A673 (cell line): ENCODE measurements at regions not wholly inside any gene's neighbourhood (a gene's known extent, or its start where the extent isn't known, plus 50 kb on each side); places are given as distances from the start of the nearest gene placed in this dataset.

Experiments used
- BruUV-seq: library from RNA; stranded (reverse); fragments of 400-500 nt; replicated peaks from 2 replicates; lab custom pipeline; 2021; lab: Mats Ljungman, UMichigan
- CTCF ChIA-PET: fragments of 300-600 bp; sonication (Branson Sonifier 250); formaldehyde crosslinking; loops from one replicate; lab custom pipeline; 2022; ENCODE audit warnings: antibody characterized with exemption; lab: Charles Lee
- POLR2A ChIA-PET: fragments of 300-600 bp; sonication (Branson Sonifier 250); formaldehyde crosslinking; loops from one replicate; lab custom pipeline; 2022; ENCODE audit warnings: antibody characterized with exemption; ENCODE audit not compliant: low non-redundant PET; lab: Charles Lee
- DNase-seq: peaks from one replicate; pipeline ENCODE4 v3.0.0-alpha.2; 2015; ENCODE audit warnings: low spot score
- H3K27ac ChIP-seq: fragments of 200-600 bp; sonication (generic); 2 replicates; pipeline ENCODE4 v1.5.1; 2016; ENCODE audit warnings: mixed run types, low read depth, mild to moderate bottlenecking, mixed read lengths, antibody characterized with exemption, low read length; ENCODE audit not compliant: poor library complexity, severe bottlenecking
- H3K27me3 ChIP-seq: fragments of 200-600 bp; sonication (generic); replicated peaks from 2 replicates; pipeline ENCODE4 v1.6.1; 2017; ENCODE audit warnings: mixed run types, low read depth, mild to moderate bottlenecking, mixed read lengths, antibody characterized with exemption, low read length; ENCODE audit not compliant: insufficient read depth, poor library complexity
- H3K36me3 ChIP-seq: fragments of 200-600 bp; sonication (generic); 2 replicates; pipeline ENCODE4 v1.6.1; 2016; ENCODE audit warnings: mixed run types, mild to moderate bottlenecking, mixed read lengths, antibody characterized with exemption, low read length; ENCODE audit not compliant: insufficient read depth, poor library complexity, severe bottlenecking
- H3K4me1 ChIP-seq: fragments of 200-600 bp; sonication (generic); 2 replicates; pipeline ENCODE4 v1.6.1; 2017; ENCODE audit warnings: mixed run types, mild to moderate bottlenecking, mixed read lengths, antibody characterized with exemption, low read length; ENCODE audit not compliant: insufficient read depth, poor library complexity, severe bottlenecking
- H3K4me3 ChIP-seq: fragments of 200-600 bp; sonication (generic); 2 replicates; pipeline ENCODE4 v1.5.1; 2016; ENCODE audit warnings: low read depth, mixed run types, mild to moderate bottlenecking, mixed read lengths, low read length; ENCODE audit not compliant: poor library complexity, severe bottlenecking
- H3K9me3 ChIP-seq: fragments of 200-600 bp; sonication (generic); 2 replicates; pipeline ENCODE4 v1.6.1; 2016; ENCODE audit warnings: mixed run types, low read depth, mild to moderate bottlenecking, mixed read lengths, antibody characterized with exemption, low read length; ENCODE audit not compliant: poor library complexity, severe bottlenecking
- EZH2 ChIP-seq: fragments of 200-600 bp; sonication (generic); IDR thresholded peaks from 2 replicates; pipeline ENCODE4 v1.6.1; 2017; ENCODE audit warnings: borderline replicate concordance, low read depth, mild to moderate bottlenecking, mixed read lengths, antibody characterized with exemption, low read length; ENCODE audit not compliant: poor library complexity, severe bottlenecking
- intact Hi-C: fragments of 100-400 bp; cut with micrococcal nuclease; formaldehyde crosslinking; loops from one replicate; pipeline ENCODE4 v1.10.0; 2022; ENCODE audit not compliant: unreplicated experiment
- TF ChIP-seq, protein P1 (sequence below): fragments of 300-800, 200-600 bp; sonication (generic); conservative IDR thresholded peaks from 2 replicates; pipeline ENCODE4 v1.5.1; 2017; ENCODE audit warnings: low read depth, mild to moderate bottlenecking, antibody characterized with exemption, low read length, moderate library complexity, mixed read lengths

GRCh38 chr5:128591598-128592455 is 53.8 kb upstream of the FBN2 start:
- Histone ChIP-seq H3K27me3 (no peaks in the 10 kb centered on the region), H3K4me1 (no peaks in the 10 kb centered on the region), H3K27ac (no peak overlapping the region), H3K4me3 (no peak overlapping the region), H3K36me3 (no peaks in the 10 kb centered on the region), H3K9me3 (no peaks in the 10 kb centered on the region)
- BruUV-seq: no TSS peak
- peak; percentile 1 for DNase-seq
- POLR2A ChIA-PET: no interaction called here
- CTCF ChIA-PET: no interaction called here
- intact Hi-C loops: no loop called here
- TF ChIP-seq, protein P1, sequence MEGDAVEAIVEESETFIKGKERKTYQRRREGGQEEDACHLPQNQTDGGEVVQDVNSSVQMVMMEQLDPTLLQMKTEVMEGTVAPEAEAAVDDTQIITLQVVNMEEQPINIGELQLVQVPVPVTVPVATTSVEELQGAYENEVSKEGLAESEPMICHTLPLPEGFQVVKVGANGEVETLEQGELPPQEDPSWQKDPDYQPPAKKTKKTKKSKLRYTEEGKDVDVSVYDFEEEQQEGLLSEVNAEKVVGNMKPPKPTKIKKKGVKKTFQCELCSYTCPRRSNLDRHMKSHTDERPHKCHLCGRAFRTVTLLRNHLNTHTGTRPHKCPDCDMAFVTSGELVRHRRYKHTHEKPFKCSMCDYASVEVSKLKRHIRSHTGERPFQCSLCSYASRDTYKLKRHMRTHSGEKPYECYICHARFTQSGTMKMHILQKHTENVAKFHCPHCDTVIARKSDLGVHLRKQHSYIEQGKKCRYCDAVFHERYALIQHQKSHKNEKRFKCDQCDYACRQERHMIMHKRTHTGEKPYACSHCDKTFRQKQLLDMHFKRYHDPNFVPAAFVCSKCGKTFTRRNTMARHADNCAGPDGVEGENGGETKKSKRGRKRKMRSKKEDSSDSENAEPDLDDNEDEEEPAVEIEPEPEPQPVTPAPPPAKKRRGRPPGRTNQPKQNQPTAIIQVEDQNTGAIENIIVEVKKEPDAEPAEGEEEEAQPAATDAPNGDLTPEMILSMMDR: no peak
- TF ChIP-seq EZH2: no peak

GRCh38 chr5:128596071-128596470 is 58.0 kb upstream of the FBN2 start:
- Histone ChIP-seq H3K36me3 (no peaks in the 10 kb centered on the region), H3K27me3 (no peaks in the 10 kb centered on the region), H3K4me3 (no peak overlapping the region), H3K9me3 (no peaks in the 10 kb centered on the region), H3K27ac (no peak overlapping the region), H3K4me1 (no peaks in the 10 kb centered on the region)
- intact Hi-C loops: no loop called here
- no peak for TF ChIP-seq EZH2
- TF ChIP-seq, protein P1: no peak
- DNase-seq: peak; percentile 1
- POLR2A ChIA-PET: no interaction called here
- no TSS peak for BruUV-seq
- CTCF ChIA-PET: no interaction called here

DNA sequence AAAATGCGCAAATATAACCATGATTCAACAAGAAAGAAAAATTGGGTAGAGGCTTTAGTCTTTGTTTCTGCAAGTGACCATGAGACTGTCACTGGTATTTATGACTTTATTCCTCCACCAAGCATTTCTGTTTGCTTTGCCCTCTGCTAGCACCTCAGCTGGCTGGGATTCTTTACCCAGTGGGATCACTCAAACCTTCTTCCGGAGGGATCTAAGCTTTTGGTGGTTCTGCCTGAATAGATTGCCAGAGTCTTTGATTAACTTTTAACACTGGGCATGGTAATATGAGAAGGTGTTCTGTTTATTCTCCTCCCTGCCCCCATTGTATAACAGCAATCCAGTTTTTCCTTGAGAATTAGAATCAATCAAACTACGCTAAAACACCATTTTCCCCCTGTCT is 59.1 kb upstream of the FBN2 start:
- BruUV-seq: no TSS peak
- no peak for TF ChIP-seq EZH2
- TF ChIP-seq, protein P1: no peak
- ChIA-PET POLR2A (no interaction called here), CTCF (no interaction called here)
- Histone ChIP-seq H3K27ac (no peak overlapping the region), H3K27me3 (no peaks in the 10 kb centered on the region), H3K4me1 (no peaks in the 10 kb centered on the region), H3K9me3 (no peaks in the 10 kb centered on the region), H3K36me3 (no peaks in the 10 kb centered on the region), H3K4me3 (no peak overlapping the region)
- intact Hi-C loops: no loop called here
- DNase-seq: no peak
